ENCODE measurements at regions not wholly inside any gene's neighbourhood (a gene's known extent, or its start where the extent isn't known, plus 50 kb on each side); places are given as distances from the start of the nearest gene placed in this dataset.

- no peak for TF ChIP-seq CTCF (IDR thresholded peaks at IDR 0.05; ENCODE audit: borderline replicate concordance, extremely low read depth, low read length, poor library complexity, severe bottlenecking)
- TF ChIP-seq EZH2 (IDR thresholded peaks at IDR 0.05; ENCODE audit: borderline replicate concordance, low read depth, low read length, severe bottlenecking): no peak
Observed at GRCh38 chr6:890995-891394, 198.1 kb upstream of the EXOC2 start.

All from DND-41 (cell line).